MM.1S (cell line): ENCODE measurements at regions not wholly inside any gene's neighbourhood (a gene's known extent, or its start where the extent isn't known, plus 50 kb on each side); places are given as distances from the start of the nearest gene placed in this dataset.
"Not testable (repeated sequence)": the region's sequence is repeated elsewhere in the genome, so short reads cannot be mapped to it uniquely, and the experiment has no call there.

Experiments used
- DNase-seq: peaks from one replicate; pipeline ENCODE4 v3.0.0-alpha.2; 2015
- H2AFZ ChIP-seq: fragments of 300-600 bp; sonication (generic); 2 replicates; pipeline ENCODE4 v1.6.0; 2016; ENCODE audit warnings: antibody characterized with exemption, low read length
- H3F3A ChIP-seq: fragments of 300-600 bp; sonication (generic); 2 replicates; pipeline ENCODE4 v1.6.1; 2016; ENCODE audit warnings: mild to moderate bottlenecking, antibody characterized with exemption, low read length, moderate library complexity, mixed read lengths; ENCODE audit not compliant: insufficient read depth
- H3K27ac ChIP-seq: fragments of 300-600 bp; sonication (generic); 2 replicates; pipeline ENCODE4 v1.5.1; 2016; ENCODE audit warnings: mild to moderate bottlenecking, low read length
- H3K27me3 ChIP-seq: fragments of 300-600 bp; sonication (generic); replicated peaks from 2 replicates; pipeline ENCODE4 v1.6.0; 2016; ENCODE audit warnings: low read length; ENCODE audit not compliant: insufficient read depth
- H3K36me3 ChIP-seq: fragments of 300-600 bp; sonication (generic); replicated peaks from 2 replicates; pipeline ENCODE4 v1.6.1; 2016; ENCODE audit warnings: mild to moderate bottlenecking, low read length, mixed read lengths; ENCODE audit not compliant: insufficient read depth
- H3K4me1 ChIP-seq: fragments of 300-600 bp; sonication (generic); 2 replicates; pipeline ENCODE4 v1.6.1; 2016; ENCODE audit warnings: low read length, mixed read lengths
- H3K4me2 ChIP-seq: fragments of 300-600 bp; sonication (generic); 2 replicates; pipeline ENCODE4 v1.6.0; 2016; ENCODE audit warnings: low read depth, low read length
- H3K4me3 ChIP-seq: fragments of 300-600 bp; sonication (generic); 2 replicates; pipeline ENCODE4 v1.5.1; 2016; ENCODE audit warnings: low read length, mixed read lengths
- H3K79me2 ChIP-seq: fragments of 300-600 bp; sonication (generic); 2 replicates; pipeline ENCODE4 v1.6.1; 2016; ENCODE audit warnings: mixed run types, low read length, mixed read lengths
- H3K9ac ChIP-seq: fragments of 300-600 bp; sonication (generic); 2 replicates; pipeline ENCODE4 v1.6.1; 2016; ENCODE audit warnings: low read length, mixed read lengths
- H3K9me2 ChIP-seq: fragments of 300-600 bp; sonication (generic); replicated peaks from 2 replicates; pipeline ENCODE4 v1.6.1; 2016; ENCODE audit warnings: mild to moderate bottlenecking, low read length, mixed read lengths; ENCODE audit not compliant: insufficient read depth
- H3K9me3 ChIP-seq: fragments of 300-600 bp; sonication (generic); replicated peaks from 2 replicates; pipeline ENCODE4 v1.6.1; 2016; ENCODE audit warnings: mild to moderate bottlenecking, low read length, mixed read lengths; ENCODE audit not compliant: insufficient read depth
- H4K20me1 ChIP-seq: fragments of 300-600 bp; sonication (generic); 2 replicates; pipeline ENCODE4 v1.6.1; 2016; ENCODE audit warnings: mild to moderate bottlenecking, low read length, moderate library complexity, mixed read lengths; ENCODE audit not compliant: insufficient read depth
- CTCF ChIP-seq: fragments of 300-600 bp; sonication (generic); IDR thresholded peaks from 2 replicates; pipeline ENCODE4 v1.5.1; 2016; ENCODE audit warnings: antibody characterized with exemption, low read length, mixed read lengths
- EZH2 ChIP-seq: fragments of 300-600 bp; sonication (generic); optimal IDR thresholded peaks from 2 replicates; pipeline ENCODE3; 2017; ENCODE audit warnings: low read depth, mild to moderate bottlenecking, antibody characterized with exemption, low read length, mixed read lengths
- EZH2phosphoT487 ChIP-seq: fragments of 300-600 bp; sonication (generic); IDR thresholded peaks from 2 replicates; pipeline ENCODE4 v1.6.1; 2018; ENCODE audit warnings: antibody characterized with exemption, low read length

- no peaks in the 10 kb centered on the region for H3K27me3 ChIP-seq
- DNase-seq = no peak
- no peaks in the 10 kb centered on the region for H3K36me3 ChIP-seq
- H3K9me3 ChIP-seq = no peaks in the 10 kb centered on the region
- H3F3A ChIP-seq = no peaks in the 10 kb centered on the region
- H3K4me3 ChIP-seq = no peak overlapping the region
- H3K4me1 ChIP-seq = no peaks in the 10 kb centered on the region
- H3K79me2 ChIP-seq = no peaks in the 10 kb centered on the region
- TF ChIP-seq EZH2 (no peak), EZH2phosphoT487 (no peak), CTCF (no peak)
- no peak overlapping the region for H3K27ac ChIP-seq
- H2AFZ ChIP-seq = no peak overlapping the region
- H3K9ac ChIP-seq = no peak overlapping the region
- H3K4me2 ChIP-seq = no peak overlapping the region
- H4K20me1 ChIP-seq = no peaks in the 10 kb centered on the region
- H3K9me2 ChIP-seq = no peaks in the 10 kb centered on the region
Observed at GRCh38 chr1:66464351-66464750, 69.6 kb upstream of the SGIP1 start.

GRCh38 chr1:66464802-66465201, 69.2 kb upstream of the SGIP1 start:
- Histone ChIP-seq H2AFZ (no peak overlapping the region), H3K4me3 (no peak overlapping the region), H3K27me3 (no peaks in the 10 kb centered on the region)

GRCh38 chr1:66466695-66467094, 67.3 kb upstream of the SGIP1 start:
- not testable (repeated sequence) for H3K9me2 ChIP-seq, H3K27ac ChIP-seq, H3K9ac ChIP-seq, H4K20me1 ChIP-seq, DNase-seq, H3K27me3 ChIP-seq, H2AFZ ChIP-seq, H3K4me1 ChIP-seq, H3K36me3 ChIP-seq, H3K4me3 ChIP-seq, H3K9me3 ChIP-seq, H3K4me2 ChIP-seq, H3K79me2 ChIP-seq, H3F3A ChIP-seq

More at GRCh38 chr1:66464802-66465201, 69.2 kb upstream of the SGIP1 start:
- no peak for DNase-seq
- Histone ChIP-seq H3K36me3 (no peaks in the 10 kb centered on the region), H3K4me1 (no peaks in the 10 kb centered on the region), H3K9me3 (no peaks in the 10 kb centered on the region), H3F3A (no peaks in the 10 kb centered on the region), H3K4me2 (no peak overlapping the region), H3K9ac (no peak overlapping the region), H4K20me1 (no peaks in the 10 kb centered on the region), H3K9me2 (no peaks in the 10 kb centered on the region), H3K27ac (no peak overlapping the region), H3K79me2 (no peaks in the 10 kb centered on the region)
- TF ChIP-seq CTCF = no peak
- no peak for TF ChIP-seq EZH2phosphoT487
- no peak for TF ChIP-seq EZH2

GRCh38 chr1:66468722-66469121, 65.2 kb upstream of the SGIP1 start:
- Histone ChIP-seq H3K27ac (no peak overlapping the region), H3F3A (no peaks in the 10 kb centered on the region), H3K27me3 (no peaks in the 10 kb centered on the region), H3K79me2 (no peaks in the 10 kb centered on the region), H4K20me1 (no peaks in the 10 kb centered on the region), H2AFZ (no peak overlapping the region), H3K36me3 (no peaks in the 10 kb centered on the region), H3K9me3 (no peaks in the 10 kb centered on the region), H3K4me3 (no peak overlapping the region), H3K9ac (no peak overlapping the region), H3K9me2 (no peaks in the 10 kb centered on the region), H3K4me1 (no peaks in the 10 kb centered on the region), H3K4me2 (no peak overlapping the region)
- no peak for DNase-seq
- no peak for TF ChIP-seq CTCF
- no peak for TF ChIP-seq EZH2
- no peak for TF ChIP-seq EZH2phosphoT487
